ENCODE measurements at regions not wholly inside any gene's neighbourhood (a gene's known extent, or its start where the extent isn't known, plus 50 kb on each side); places are given as distances from the start of the nearest gene placed in this dataset.
"Not testable (repeated sequence)": the region's sequence is repeated elsewhere in the genome, so short reads cannot be mapped to it uniquely, and the experiment has no call there.

GRCh38 chr13:111584101-111584672 is 263.7 kb downstream of the TEX29 start:
- ATAC-seq = no peak
- no peak for DNase-seq (ENCODE audit: missing footprints)
- intact Hi-C loops (cut with DNase I) = no loop called here

- intact Hi-C loops (cut with DNase I) = no loop called here
- ATAC-seq (no peak), DNase-seq (ENCODE audit: missing footprints) (no peak)
Measured at GRCh38 chr13:111584870-111585269, 264.4 kb downstream of the TEX29 start.

- ATAC-seq (no peak), DNase-seq (ENCODE audit: missing footprints) (no peak)
- intact Hi-C loops (cut with DNase I) = no loop called here
Measured at GRCh38 chr13:111586291-111586690, 265.8 kb downstream of the TEX29 start.

GRCh38 chr13:111587249-111587648 is 266.8 kb downstream of the TEX29 start:
- intact Hi-C loops (cut with DNase I) = no loop called here
- no peak for ATAC-seq
- no peak for DNase-seq (ENCODE audit: missing footprints)

GRCh38 chr13:111589321-111589720 is 268.9 kb downstream of the TEX29 start:
- intact Hi-C loops (cut with DNase I) = no loop called here
- ATAC-seq (no peak), DNase-seq (ENCODE audit: missing footprints) (no peak)

GRCh38 chr13:111589992-111590391 is 269.6 kb downstream of the TEX29 start:
- intact Hi-C loops (cut with DNase I) = no loop called here
- ATAC-seq (no peak), DNase-seq (ENCODE audit: missing footprints) (no peak)

GRCh38 chr13:111590796-111591195 is 270.4 kb downstream of the TEX29 start:
- intact Hi-C loops (cut with DNase I) = no loop called here
- ATAC-seq (no peak), DNase-seq (ENCODE audit: missing footprints) (no peak)

GRCh38 chr13:111593490-111593889 is 273.0 kb downstream of the TEX29 start:
- intact Hi-C loops (cut with DNase I); DNase-seq (ENCODE audit: missing footprints); ATAC-seq: not testable (repeated sequence)

GRCh38 chr13:111594606-111595005 is 274.2 kb downstream of the TEX29 start:
- ATAC-seq = no peak
- DNase-seq (ENCODE audit: missing footprints) = no peak
- intact Hi-C loops (cut with DNase I) = no loop called here

GRCh38 chr13:111595276-111595675 is 274.8 kb downstream of the TEX29 start:
- ATAC-seq (no peak), DNase-seq (ENCODE audit: missing footprints) (no peak)
- intact Hi-C loops (cut with DNase I) = no loop called here

- intact Hi-C loops (cut with DNase I) = no loop called here
- peak; percentile 10 for ATAC-seq
Measured at GRCh38 chr13:111595791-111596190, 275.3 kb downstream of the TEX29 start.

GRCh38 chr13:111597191-111597611 is 276.8 kb downstream of the TEX29 start:
- ATAC-seq (no peak), DNase-seq (ENCODE audit: missing footprints) (no peak)
- intact Hi-C loops (cut with DNase I) = no loop called here

More at GRCh38 chr13:111595791-111596190, 275.3 kb downstream of the TEX29 start:
- DNase-seq (ENCODE audit: missing footprints) = no peak

- DNase-seq (ENCODE audit: missing footprints) (no peak), ATAC-seq (no peak)
- intact Hi-C loops (cut with DNase I) = no loop called here
Measured at GRCh38 chr13:111597618-111598017, 277.2 kb downstream of the TEX29 start.

- intact Hi-C loops (cut with DNase I) = no loop called here
- DNase-seq (ENCODE audit: missing footprints) (no peak), ATAC-seq (no peak)
Measured at GRCh38 chr13:111598747-111599146, 278.3 kb downstream of the TEX29 start.

- DNase-seq (ENCODE audit: missing footprints) (no peak), ATAC-seq (no peak)
- intact Hi-C loops (cut with DNase I) = no loop called here
Measured at GRCh38 chr13:111599791-111600190, 279.3 kb downstream of the TEX29 start.

- DNase-seq (ENCODE audit: missing footprints) = no peak
- no peak for ATAC-seq
- intact Hi-C loops (cut with DNase I) = no loop called here
Measured at GRCh38 chr13:111602874-111603273, 282.4 kb downstream of the TEX29 start.

- ATAC-seq = no peak
Measured at GRCh38 chr13:111604097-111604496, 283.7 kb downstream of the TEX29 start.

GRCh38 chr13:111608556-111608955 is 288.1 kb downstream of the TEX29 start:
- intact Hi-C loops (cut with DNase I) = no loop called here
- DNase-seq (ENCODE audit: missing footprints) (no peak), ATAC-seq (no peak)

More at GRCh38 chr13:111604097-111604496, 283.7 kb downstream of the TEX29 start:
- no peak for DNase-seq (ENCODE audit: missing footprints)
- intact Hi-C loops (cut with DNase I) = no loop called here

- ATAC-seq (no peak), DNase-seq (ENCODE audit: missing footprints) (no peak)
- intact Hi-C loops (cut with DNase I) = no loop called here
Measured at GRCh38 chr13:111609631-111610030, 289.2 kb downstream of the TEX29 start.

GRCh38 chr13:111610081-111610480 is 289.6 kb downstream of the TEX29 start:
- DNase-seq (ENCODE audit: missing footprints) = no peak

GRCh38 chr13:111610879-111611278 is 290.4 kb downstream of the TEX29 start:
- ATAC-seq = no peak
- intact Hi-C loops (cut with DNase I) = no loop called here

More at GRCh38 chr13:111610081-111610480, 289.6 kb downstream of the TEX29 start:
- no peak for ATAC-seq
- intact Hi-C loops (cut with DNase I) = no loop called here

More at GRCh38 chr13:111610879-111611278, 290.4 kb downstream of the TEX29 start:
- DNase-seq (ENCODE audit: missing footprints) = no peak
